GM19468 (cell line): ENCODE measurements at regions not wholly inside any gene's neighbourhood (a gene's known extent, or its start where the extent isn't known, plus 50 kb on each side); places are given as distances from the start of the nearest gene placed in this dataset.

Source experiments
- ATAC-seq: cut with Tn5 transposase; IDR thresholded peaks from one replicate; pipeline ENCODE4 v1.9.1; 2021; ENCODE audit warnings: mild to moderate bottlenecking, moderate library complexity, moderate number of reproducible peaks; ENCODE audit not compliant: unreplicated experiment; ENCODE audit errors: extremely low read depth

DNA sequence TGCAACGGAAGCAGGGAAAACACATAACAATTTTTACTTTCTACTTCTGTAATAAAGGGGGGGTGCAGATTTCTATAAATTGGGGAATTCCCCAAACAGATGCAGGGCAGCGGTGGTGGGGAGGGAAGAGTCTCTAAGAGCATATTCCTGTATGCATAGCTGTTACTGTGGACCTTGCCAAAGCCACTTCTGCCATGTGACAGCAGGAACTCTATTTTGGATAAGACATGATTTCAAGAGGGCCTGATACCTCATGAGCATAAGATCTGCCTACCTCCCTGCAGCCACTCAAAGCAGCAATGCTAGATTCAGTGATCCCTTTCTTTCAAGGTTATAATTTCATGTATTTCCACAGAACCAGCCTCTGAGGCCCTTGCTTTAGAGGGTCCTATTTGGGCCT lies 86.2 kb upstream of the CNKSR3 start:
- ATAC-seq, result no peak

DNA sequence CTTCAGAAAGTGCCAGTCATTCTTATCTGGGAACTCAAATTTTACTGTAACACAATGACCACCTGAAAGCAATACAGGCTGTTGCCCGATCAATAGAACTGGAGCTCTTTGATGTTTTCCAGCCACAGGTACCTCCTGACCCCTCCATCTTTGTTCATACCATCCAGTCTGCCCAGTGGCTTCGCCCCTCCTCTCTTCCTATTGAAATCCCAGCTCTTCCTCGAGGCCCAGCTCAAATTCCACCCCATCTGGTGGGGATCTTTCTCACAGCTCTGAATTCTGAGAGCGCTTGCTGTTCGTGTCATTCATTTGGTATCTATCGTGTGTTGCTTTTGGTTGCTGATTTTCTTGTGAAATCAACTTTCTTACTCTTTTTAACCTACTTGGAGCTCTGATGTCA lies 87.9 kb upstream of the CNKSR3 start:
- ATAC-seq, result no peak

DNA sequence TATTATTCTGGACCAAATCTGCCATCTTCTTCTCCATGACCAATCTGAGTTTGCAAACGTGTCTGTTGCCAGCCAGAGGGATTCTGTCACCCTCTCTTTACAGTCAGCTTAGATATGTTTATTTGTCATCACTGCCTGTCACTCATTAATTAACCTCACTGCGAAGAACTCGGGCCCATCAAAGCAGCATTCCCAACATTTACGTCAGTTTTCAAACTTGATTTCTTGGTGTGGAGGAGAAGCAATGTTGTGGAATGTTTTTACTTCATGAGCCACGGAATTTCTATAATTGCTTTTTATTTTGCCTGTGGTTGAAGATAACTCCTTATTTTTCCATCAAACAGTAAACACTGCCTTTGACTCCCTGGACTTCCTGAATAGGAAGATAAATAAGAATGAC lies 91.8 kb upstream of the CNKSR3 start:
- ATAC-seq, result no peak

DNA sequence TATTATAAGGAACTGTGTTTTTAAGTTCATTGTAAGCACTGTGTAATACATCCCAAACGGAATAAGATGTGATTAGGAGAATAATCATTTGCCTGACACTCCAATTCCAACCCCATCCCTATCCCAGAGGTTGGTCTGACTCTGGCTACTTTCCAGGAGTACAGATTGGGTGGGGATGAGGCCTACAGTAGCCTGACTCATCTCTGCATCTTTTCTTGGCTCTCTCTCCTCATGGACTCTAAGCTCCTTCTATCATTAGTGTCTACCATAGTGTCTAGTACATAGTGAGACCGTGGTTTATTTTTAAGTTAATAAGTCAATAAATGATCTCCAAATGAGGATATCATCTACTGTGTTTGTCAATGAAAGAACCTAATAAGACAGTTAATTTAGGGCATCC lies 92.2 kb upstream of the CNKSR3 start:
- no peak for ATAC-seq

GRCh38 chr6:154604119-154604518 lies 93.6 kb upstream of the CNKSR3 start:
- no peak for ATAC-seq

DNA sequence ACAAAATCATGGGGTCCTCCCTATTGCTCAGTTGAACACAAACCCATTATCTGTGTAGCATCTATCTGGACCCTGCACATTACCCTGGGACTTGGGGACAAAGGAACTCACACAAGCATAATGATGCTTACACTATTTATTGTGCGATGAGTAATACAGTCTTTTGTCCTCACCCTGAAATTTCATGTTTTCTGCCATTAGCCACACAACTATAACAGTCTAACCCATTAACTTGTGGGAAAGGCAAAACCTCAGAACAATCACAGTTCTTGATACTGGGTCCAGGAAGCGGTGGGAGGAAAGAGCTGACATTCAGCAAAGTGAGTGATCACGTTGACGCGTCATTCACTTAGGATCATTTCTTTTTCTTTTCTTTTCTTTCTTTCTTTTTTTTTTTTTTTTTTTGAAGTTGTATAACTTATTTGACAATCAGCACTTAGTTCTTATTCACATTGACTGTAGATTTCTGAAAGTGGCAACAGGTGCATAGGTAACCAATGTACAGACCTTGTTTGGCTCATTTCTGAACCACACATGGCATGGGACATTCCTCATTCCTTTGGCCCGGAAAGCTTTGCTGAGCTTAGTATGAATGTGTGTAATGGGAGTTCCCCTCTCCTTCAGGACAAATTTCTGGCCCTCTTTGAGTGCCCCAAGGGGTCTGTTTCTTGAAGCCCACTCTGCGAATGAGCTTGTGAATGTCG lies 94.8 kb upstream of the CNKSR3 start:
- ATAC-seq, result peak; percentile 22

- no peak for ATAC-seq
Observed at GRCh38 chr6:154605882-154606370, 95.4 kb upstream of the CNKSR3 start.

DNA sequence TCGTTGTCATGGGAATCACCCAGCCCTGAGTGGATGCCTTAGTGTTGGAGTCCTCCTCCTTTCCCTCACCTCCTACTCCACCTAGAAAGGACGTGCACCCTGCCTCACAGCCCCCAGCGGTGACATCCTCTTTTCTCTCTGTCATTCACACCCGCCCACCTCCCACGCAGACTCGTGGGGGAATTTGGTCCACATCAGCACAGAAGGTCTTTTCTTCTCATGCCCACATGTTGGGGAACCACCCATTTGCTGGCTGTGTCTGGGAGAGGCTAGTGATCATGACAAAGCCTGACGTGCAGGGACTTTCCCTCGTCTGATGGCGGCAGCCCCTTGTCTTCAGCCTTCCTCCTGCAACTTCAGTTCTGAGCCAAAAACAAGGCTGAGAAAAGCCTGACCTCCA lies 96.0 kb upstream of the CNKSR3 start:
- peak; percentile 49 for ATAC-seq

DNA sequence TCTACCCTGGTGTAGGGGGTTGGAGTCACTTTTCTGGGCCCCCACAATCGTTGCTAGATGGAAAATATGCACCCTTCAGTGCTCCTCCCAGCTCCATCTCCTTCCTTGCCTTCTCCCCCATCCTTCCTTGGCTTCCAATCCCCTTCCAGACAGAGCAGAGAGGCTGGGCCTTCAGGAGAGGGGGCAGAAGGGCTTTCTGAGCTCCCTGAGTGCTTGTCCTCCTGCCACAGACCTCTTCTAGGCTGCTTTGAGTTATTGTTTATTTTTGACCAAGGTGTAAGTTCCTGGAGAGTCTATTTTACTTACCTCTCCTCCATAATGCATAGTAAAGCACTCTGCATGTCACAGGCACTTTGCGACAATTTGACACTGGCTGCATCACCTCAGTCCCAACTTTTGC lies 96.4 kb upstream of the CNKSR3 start:
- no peak for ATAC-seq

DNA sequence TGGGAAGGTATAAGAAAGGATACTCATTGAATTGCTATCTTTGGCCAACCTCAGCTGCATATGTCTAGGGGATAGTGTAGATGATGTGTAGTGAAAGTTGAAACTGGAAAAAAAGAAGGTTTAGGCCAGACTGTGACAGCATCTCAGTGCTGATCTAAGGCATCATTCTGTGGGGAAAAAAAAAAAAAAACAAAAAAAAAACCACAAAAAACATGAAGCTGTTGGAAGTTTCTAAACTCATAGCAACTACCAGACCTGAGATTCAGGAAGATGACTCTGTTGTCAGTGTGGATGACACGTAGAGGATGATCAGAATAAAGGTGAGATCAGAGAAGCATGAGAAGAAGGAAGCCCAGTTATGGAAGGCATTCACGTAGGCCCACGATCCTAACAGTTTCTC lies 100.8 kb upstream of the CNKSR3 start:
- ATAC-seq, result no peak

GRCh38 chr6:154611847-154612246 lies 101.4 kb upstream of the CNKSR3 start:
- no peak for ATAC-seq

DNA sequence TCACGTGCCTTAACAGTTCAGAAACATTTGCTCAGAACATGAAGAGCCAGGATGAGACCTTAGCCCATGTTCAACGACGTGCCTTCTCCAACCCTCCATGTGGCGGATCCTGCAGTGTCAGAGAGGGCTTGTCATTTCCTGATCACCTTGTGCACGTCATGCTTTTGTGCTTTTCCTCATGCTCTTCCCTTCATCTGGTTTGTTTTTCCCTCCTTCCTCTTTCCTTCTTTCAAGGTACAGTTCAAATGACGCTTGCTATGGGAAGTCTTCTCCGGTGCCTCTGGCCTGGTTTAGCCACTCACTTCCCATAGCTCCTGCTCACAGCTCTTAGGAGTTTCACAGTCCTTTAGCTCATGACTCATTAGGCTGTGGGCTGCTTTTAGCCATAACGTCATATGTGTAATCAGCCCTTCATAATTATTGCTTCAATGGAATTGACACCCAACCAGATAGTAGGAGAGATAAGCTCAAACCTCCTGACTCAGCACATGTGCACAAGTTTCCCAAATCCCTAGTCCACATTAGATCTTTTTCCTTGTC lies 102.7 kb upstream of the CNKSR3 start:
- ATAC-seq, result no peak

GRCh38 chr6:154614101-154614500 lies 103.6 kb upstream of the CNKSR3 start:
- no peak for ATAC-seq

GRCh38 chr6:154614641-154615040 lies 104.2 kb upstream of the CNKSR3 start:
- ATAC-seq, result no peak

DNA sequence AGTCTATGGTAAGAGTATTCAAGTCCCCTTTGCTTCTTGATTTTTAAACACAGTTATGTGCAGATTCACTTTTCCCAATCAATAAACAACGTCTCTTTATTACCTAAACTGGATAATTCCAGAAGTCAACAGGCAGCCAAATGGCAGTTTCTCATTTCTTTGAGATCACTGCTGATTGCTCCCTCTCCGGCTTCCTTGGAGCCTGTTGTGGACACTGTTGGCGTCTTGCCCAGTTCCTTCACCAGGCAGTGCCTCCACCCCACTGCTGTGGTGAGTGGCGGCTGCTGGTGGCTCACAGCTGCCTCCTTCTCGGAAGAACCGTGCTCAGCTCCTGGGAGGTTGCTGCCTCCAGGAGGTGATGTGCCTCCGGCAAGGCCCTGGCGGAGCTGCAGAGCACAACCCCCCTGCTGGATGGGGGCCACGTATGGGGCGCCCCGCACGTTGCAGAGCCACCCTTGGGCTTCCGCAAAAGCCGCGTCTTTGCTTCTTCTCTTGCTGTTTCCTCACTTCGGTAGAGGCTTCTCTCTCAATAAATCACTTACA lies 105.1 kb upstream of the CNKSR3 start:
- no peak for ATAC-seq

DNA sequence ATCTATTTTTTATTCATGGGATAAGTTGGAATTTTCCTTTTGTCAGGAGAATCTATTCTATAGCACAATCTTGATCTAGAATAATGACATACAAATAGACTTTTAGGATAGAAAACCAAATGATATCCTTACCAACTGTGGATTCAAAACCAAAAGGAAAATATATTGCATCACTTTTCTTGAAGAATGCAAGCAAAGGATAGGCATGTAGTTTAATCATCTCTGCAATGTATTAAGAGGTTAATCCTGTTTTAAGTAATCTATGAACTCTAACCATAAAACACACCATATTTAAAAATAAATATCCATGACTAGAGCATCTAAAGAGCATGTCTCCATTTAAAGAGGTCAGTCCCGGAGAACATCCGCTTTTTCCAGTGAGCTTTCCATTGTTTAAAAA lies 106.7 kb upstream of the CNKSR3 start:
- no peak for ATAC-seq

- no peak for ATAC-seq
Observed at GRCh38 chr6:154619146-154619545, 108.7 kb upstream of the CNKSR3 start.

DNA sequence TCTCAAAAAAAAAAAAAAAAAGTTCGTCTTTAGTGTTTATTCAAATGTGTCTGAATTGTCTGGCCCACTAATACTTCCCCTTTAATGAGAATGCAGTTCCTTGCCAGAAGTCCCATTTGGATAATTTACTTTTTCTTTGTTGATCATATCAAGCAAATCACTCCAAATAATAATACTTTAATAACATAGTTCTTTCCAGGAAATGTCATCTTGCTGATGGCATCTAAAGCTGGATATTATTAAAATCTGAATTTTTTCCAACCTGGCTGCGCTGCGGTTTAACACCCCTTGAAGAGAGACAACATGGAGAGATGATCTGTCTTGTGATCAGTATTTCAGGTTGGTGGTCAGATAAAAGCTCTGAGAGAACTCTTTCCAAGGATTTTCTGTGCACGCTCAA lies 111.2 kb upstream of the CNKSR3 start:
- ATAC-seq, result no peak

DNA sequence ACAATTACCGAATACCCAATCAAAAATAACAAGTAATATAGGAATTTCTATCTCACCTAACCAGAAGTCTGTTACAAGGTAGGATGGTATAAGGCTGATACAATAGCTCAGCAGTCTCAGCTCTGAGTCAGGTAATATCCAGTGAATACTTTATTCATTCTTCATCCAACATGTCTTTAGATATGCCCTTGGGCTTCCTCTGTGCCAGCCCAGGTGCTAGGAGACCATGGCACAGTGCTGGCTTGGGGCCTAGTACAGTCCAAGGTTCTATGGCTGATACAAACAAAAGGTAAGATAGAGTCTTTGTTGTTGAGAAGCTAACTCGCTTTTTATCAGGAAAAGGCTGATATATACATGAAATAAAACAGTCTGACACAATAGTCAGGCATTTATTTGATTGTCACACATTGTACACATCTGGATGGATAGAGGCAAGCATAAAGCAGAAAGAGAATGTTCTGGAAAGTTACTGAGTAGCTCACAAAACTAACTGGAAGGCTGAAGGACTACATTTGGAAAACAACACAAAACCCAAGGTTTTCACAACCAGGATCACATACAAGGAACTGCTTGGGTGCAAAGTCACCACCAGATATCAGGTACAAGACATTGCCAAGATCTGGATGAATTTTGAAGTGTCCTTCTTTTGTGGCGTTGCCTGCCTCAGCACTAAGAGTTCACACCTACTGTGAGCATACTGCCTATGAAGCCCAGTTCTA lies 110.4 kb upstream of the SCAF8 start:
- no peak for ATAC-seq

- no peak for ATAC-seq
Observed at GRCh38 chr6:154623391-154623790, 109.8 kb upstream of the SCAF8 start.

- no peak for ATAC-seq
Observed at GRCh38 chr6:154624038-154624599, 109.1 kb upstream of the SCAF8 start.
